GM18508 (cell line): ENCODE measurements at regions not wholly inside any gene's neighbourhood (a gene's known extent, or its start where the extent isn't known, plus 50 kb on each side); places are given as distances from the start of the nearest gene placed in this dataset.

Source experiments
- ATAC-seq: cut with Tn5 transposase; IDR thresholded peaks from one replicate; pipeline ENCODE4 v1.9.1; 2021; ENCODE audit warnings: moderate number of reproducible peaks; ENCODE audit not compliant: insufficient read depth, unreplicated experiment

DNA sequence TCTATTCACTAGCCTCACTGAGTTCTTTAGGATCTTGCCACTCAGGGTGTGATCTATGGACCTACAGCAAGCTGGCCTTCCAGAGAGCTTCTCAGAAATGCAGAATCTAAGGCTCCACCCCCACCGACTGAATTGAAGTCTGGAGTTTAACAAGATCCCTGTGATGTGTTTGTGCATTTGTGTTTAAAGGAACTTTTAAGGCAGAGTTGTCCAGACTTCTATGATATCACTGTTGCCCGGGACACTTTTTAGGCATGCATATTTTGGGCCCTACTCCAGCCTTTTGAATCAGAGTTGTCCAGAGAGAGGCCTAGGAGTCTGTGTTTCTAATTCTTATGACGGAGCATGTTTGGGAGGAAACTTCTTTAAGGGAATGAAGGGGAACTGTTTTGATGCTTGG, 232.3 kb downstream of the QKI start:
- ATAC-seq, result no peak

- no peak for ATAC-seq
These were observed 231.6 kb downstream of the QKI start for GRCh38 chr6:163646133-163646532.

DNA sequence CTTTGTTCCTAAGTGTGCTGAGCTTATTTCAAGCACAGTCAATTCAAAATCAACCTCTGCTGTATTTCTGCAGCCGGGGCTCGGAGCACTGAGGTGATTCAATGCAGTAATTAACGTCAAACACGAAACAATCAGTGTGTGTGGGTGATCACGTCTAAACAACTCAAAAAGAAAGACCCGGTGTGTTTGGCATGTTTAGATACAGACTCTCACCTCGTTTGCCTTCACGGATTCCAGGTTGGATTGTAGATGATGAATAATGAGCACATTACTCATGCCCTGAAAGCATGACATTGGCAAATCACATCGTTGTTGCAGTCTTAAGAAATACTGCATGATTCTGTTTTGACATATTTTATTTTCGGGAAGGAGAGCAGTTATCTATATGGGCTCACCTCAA, 231.0 kb downstream of the QKI start:
- ATAC-seq, result no peak

- ATAC-seq, result no peak
These were observed 229.3 kb downstream of the QKI start for GRCh38 chr6:163643866-163644265.

DNA sequence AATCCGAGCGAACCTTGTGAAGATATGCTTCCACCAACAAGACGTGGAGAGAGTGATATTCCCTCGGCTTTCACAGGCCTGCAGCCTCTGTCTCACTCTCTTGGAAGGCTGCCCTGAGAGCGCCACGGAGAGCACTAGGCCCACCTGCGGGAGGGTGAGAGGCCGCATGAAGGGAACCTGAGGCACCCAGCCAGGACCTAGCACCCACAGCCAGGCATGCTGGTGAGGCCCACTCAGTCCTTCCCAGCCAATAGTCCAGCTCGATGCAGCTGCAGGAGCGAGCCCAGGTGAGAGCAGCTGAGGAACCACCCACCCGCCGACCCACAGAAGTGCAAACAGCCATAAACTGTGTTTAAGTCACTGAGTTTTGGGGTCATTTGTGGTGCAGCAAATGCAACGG, 227.2 kb downstream of the QKI start:
- ATAC-seq, result no peak

DNA sequence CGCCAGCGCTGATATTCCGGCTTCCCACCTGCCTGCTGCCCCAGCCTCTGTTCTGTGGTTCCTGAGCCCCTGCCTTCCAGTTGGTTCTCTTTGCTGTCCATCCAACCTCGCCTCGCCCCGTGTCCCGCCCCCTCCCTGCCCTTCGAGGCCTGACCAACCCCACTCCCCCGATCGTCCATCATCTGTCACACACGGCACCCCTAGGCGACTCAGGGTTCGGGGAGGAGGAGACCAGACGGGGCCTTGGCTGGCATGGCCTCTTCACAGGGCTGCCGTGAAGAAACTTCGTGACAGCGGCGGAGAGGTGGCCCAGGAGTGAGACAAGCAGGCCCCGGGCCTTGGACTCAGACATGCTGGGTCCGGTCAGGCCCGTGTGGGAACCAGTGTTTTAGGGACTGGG, 226.1 kb downstream of the QKI start:
- no peak for ATAC-seq

- ATAC-seq, result peak; percentile 77
These were observed 223.0 kb downstream of the QKI start for GRCh38 chr6:163637524-163637923.

- ATAC-seq, result no peak
These were observed 221.3 kb downstream of the QKI start for GRCh38 chr6:163635731-163636364.

GRCh38 chr6:163635315-163635714, 220.8 kb downstream of the QKI start:
- ATAC-seq, result no peak

DNA sequence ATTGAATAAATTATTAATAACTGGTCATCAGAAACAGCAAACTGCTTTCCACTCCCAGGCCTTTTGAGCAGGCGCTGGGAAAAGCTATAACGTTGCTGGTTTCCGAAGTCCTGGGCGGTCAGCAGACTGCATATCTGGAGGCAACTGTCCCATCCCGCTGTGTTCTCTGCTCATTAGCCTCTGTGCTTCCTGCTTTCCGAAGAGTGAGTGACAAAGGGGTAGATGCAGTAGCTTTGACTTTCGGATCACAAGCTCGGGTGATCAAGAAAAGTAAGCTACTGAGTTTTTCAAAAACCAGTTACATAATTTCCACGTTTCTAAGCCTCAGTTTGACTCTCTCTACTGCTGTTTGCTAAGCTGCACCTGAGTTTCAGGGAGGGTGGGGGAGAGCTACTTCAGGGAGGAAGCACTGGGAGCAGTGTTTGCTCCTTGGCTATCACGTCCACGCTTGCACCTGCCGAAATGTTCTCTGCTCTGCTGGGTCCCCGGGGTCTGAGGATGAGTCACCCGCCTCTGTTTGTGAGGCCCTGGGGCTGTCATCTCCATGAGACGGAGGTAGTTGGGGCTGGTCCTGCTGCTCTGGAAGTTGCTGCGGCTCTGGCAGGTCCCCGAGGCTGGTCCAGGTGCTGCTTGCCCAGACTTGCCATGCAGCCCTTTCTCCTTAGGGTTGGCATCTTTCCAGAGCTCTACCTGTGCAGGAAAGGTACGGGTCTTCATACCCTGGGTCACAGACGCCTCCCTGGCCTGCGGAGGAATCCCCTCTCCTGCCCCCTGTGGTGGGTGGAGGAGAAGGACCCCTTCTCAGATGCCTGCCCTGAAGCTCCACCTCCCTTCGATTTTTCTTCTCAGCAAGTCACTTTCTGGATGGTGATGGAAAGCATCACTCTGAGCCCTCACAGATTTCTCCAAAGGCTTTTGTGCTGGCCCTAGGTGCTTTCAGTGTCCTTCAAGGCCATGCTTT, 220.0 kb downstream of the QKI start:
- no peak for ATAC-seq

- ATAC-seq, result no peak
These were observed 216.5 kb downstream of the QKI start for GRCh38 chr6:163630991-163631390.

DNA sequence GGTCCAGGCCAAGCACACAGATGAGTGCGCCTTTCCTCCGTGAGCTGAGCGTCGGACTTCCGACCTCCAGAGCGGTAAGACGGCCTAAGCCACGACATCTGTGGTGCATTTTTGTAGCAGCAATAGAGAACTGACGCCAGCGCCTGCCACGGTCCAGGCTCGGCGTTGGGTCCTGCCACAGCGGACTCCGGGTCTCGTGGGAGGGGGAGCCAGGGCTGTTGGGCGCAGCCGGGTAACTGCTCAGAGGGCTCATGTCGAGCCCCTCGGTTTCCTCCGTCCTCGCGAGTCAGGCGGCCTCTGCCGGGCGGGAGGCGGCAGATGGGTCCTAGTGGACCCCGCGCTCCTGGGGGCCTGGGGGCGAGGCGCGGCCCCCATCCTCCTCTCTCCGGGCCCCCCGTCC, 216.1 kb downstream of the QKI start:
- no peak for ATAC-seq

- ATAC-seq, result no peak
These were observed 215.6 kb downstream of the QKI start for GRCh38 chr6:163630096-163630495.
